OCI-LY7 (cell line): ENCODE measurements at regions not wholly inside any gene's neighbourhood (a gene's known extent, or its start where the extent isn't known, plus 50 kb on each side); places are given as distances from the start of the nearest gene placed in this dataset.

Source experiments
- EZH2phosphoT487 ChIP-seq: fragments of 200-600 bp; sonication (generic); IDR thresholded peaks from 2 replicates; pipeline ENCODE4 v1.6.1; 2018; ENCODE audit warnings: low read depth, borderline replicate concordance, mild to moderate bottlenecking, mixed run types, antibody characterized with exemption, low read length, moderate library complexity, mixed read lengths
- TF ChIP-seq, protein P1 (sequence below): fragments of 200-600 bp; sonication (generic); conservative IDR thresholded peaks from 2 replicates; pipeline ENCODE4 v1.5.1; 2014; ENCODE audit warnings: mild to moderate bottlenecking, antibody characterized with exemption, low read length, moderate library complexity, mixed read lengths

DNA sequence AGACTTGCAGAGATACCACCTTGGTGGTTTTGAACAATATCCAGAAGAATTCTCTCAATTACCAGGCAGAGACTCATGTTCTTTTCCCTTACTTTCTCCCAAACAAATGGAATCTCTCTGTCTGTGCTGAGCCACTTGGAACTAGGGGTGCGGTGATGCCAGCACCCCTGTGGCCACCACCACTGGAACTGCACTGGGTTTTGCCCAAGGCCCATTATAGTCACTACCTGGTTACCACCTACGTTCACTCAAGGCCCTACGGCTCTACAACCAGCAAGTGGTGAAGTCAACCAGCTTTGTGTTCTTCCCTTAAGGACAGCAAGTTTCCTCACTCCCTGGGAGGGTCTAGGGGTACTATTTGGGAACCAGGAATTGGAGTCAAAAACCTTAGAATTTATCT lies 1183.7 kb downstream of the FSTL5 start:
- TF ChIP-seq, protein P1, sequence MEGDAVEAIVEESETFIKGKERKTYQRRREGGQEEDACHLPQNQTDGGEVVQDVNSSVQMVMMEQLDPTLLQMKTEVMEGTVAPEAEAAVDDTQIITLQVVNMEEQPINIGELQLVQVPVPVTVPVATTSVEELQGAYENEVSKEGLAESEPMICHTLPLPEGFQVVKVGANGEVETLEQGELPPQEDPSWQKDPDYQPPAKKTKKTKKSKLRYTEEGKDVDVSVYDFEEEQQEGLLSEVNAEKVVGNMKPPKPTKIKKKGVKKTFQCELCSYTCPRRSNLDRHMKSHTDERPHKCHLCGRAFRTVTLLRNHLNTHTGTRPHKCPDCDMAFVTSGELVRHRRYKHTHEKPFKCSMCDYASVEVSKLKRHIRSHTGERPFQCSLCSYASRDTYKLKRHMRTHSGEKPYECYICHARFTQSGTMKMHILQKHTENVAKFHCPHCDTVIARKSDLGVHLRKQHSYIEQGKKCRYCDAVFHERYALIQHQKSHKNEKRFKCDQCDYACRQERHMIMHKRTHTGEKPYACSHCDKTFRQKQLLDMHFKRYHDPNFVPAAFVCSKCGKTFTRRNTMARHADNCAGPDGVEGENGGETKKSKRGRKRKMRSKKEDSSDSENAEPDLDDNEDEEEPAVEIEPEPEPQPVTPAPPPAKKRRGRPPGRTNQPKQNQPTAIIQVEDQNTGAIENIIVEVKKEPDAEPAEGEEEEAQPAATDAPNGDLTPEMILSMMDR = no peak
- no peak for TF ChIP-seq EZH2phosphoT487
